HG02973 (cell line): ENCODE measurements at regions not wholly inside any gene's neighbourhood (a gene's known extent, or its start where the extent isn't known, plus 50 kb on each side); places are given as distances from the start of the nearest gene placed in this dataset.
"Not testable (repeated sequence)": the region's sequence is repeated elsewhere in the genome, so short reads cannot be mapped to it uniquely, and the experiment has no call there.

Experiments used
- ATAC-seq: cut with Tn5 transposase; IDR thresholded peaks from one replicate; pipeline ENCODE4 v1.9.1; 2021; ENCODE audit warnings: moderate library complexity; ENCODE audit not compliant: unreplicated experiment

GRCh38 chrX:51148848-51149247, 183.8 kb upstream of the NUDT10 start:
- ATAC-seq, result no peak

DNA sequence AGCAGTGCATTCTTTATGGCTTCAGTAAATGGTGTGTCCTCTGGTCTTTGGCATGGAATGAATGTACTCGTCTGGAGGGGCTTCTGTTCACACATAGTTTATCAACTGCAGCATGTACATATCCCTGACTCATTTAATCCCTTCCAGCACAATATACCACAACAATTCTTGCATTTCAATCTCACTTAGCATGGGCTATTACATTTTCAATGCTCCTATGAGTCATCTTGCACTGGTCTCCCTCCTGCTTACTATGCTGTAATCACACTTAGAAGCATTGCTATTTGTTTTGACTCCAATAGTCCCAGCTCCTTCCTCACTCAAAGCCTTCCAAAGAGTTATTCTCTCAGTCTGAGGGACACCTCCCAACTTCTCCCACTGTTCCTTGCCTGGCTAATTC, 180.9 kb upstream of the NUDT10 start:
- no peak for ATAC-seq

DNA sequence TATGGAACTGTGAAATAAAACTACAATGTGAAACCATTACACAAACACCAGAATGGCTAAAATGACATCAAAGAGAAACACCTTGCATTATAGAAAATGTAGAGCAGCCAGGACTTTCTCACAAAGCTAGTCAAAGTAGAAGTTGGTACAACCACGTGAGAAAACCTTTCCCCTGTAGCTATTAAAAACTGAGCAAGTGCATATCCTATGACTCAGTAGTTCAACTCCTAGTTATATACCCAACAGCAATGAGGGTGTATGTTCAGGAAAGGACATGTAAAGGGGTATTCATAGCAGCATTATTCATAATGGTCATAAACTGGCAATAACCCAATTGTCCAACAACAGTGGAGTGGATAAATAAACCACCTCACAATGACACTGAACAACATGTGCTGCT, 177.5 kb upstream of the NUDT10 start:
- no peak for ATAC-seq

GRCh38 chrX:51155566-51155965, 177.1 kb upstream of the NUDT10 start:
- ATAC-seq, result no peak

DNA sequence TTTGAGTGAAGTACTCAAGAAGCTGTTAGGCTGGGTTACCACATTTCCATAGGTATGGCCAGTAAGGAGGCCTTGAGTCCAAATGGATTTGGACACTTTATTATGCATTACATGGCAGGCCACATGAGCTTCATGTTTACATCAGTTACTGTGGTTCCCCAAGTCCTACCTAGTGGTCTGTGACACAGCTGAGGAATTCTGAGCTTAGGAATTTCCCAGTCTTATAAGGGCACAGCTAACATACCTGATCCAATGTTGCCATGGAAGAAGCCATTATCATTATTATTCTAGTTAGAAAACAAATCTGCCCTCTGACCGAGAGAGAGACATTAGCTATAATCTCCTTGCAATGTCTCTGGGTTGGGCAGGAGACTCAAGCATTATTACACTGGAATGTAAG, 174.4 kb upstream of the NUDT10 start:
- ATAC-seq, result no peak

- ATAC-seq, result not testable (repeated sequence)
Measured at GRCh38 chrX:51159378-51159777, 173.2 kb upstream of the NUDT10 start.

- ATAC-seq, result no peak
Measured at GRCh38 chrX:51163730-51164129, 168.9 kb upstream of the NUDT10 start.

DNA sequence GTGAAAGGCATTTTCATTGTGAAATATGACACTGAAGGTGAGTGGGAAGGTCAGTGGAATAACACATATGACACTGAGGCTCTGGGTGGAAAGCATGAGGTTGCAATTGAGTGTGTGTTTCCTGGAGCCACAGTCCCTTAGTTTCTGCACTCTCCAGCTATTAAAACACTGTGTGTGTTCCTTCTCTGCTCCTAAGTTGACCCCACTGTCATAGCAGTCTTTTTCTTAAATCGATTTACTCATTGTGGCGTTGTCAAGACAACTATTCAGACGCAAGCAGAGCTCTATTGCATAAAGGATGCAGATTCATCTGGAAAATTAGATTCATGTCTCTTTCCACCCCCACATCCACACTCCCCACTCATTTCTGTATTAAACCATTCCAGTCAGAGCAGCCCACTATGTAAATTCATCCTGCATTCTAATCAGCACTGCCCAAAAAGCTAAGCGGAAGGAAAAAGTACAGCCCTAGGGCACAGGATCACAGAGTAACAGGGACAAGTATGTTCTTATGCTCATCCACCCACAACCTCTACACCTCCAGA, 154.2 kb upstream of the NUDT10 start:
- ATAC-seq, result not testable (repeated sequence)

DNA sequence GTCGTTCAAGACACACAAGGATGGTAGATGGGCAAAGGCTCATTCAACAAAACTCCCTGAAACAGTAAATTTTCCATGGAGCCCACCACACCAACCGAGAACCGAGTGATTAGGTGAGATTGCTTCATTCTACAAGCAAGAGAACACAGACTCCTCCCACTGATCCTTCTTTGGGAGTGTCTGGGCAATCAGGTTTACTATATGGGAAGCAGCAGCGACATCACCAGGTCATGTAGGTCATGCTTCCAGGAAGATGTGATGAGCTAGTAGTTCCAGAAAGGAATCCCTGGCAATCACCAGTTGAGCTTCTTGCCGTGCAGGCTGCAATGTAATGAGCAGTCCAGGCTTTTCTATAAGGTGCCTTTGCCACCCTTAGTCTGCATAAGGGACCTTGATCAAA, 152.8 kb upstream of the NUDT10 start:
- ATAC-seq, result not testable (repeated sequence)

DNA sequence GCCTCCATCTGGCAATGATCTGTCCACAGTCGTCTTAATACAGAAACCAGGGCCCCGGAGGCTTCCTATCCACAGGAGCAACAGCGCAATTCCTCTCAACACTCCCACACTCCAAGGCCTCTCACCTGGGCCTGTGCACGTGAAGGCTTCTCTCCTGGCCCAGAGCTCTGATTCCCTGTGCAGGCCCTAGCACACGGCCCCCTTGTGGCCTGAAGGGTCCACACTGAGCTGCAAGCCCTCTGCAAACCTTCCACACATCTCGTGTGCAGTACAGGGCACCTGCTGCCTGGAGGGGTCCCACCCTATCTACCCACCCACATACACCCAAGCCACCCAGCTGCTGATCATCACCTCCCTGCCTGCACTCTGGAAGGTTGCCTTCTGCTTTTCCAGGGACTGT, 150.1 kb upstream of the NUDT10 start:
- no peak for ATAC-seq

- no peak for ATAC-seq
Measured at GRCh38 chrX:51192104-51192503, 140.5 kb upstream of the NUDT10 start.

DNA sequence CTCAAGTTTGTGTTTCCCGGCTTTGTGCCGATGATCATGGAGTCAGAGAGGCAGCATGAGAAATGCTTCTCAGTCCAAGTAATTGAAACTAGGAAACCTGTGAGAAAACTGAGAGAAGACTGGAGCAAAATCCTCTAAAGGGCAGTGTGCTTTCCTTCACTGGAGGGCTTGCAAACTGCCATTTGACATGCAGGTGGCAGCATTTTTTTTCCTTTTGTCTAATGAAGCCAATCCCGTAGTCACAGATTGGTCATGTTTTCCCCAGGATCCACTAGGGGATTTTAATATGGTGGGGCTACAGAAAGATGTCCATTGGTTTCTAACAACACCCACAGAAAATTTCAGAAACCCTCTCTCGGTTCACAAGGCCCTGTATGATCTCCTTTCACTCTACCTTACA, 117.4 kb upstream of the NUDT10 start:
- no peak for ATAC-seq

DNA sequence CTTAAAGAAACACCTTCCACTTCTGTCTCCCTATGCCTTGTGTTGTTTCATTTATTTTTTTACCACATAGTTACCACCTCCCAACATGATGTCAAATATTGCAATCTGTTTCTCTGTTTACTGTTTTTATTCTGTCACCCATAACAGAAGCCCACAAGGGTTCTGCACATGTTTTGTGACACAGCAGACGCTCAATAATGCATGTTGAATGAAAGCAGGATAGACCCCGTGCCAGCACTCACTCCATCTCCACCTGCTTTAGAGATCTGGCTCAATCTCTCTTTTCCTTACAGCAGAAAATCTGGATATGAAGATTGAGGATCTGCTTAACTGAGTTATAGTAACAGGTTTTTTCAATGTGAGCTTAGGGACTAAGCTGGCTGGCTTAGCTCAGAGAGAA, 116.8 kb upstream of the NUDT10 start:
- no peak for ATAC-seq

DNA sequence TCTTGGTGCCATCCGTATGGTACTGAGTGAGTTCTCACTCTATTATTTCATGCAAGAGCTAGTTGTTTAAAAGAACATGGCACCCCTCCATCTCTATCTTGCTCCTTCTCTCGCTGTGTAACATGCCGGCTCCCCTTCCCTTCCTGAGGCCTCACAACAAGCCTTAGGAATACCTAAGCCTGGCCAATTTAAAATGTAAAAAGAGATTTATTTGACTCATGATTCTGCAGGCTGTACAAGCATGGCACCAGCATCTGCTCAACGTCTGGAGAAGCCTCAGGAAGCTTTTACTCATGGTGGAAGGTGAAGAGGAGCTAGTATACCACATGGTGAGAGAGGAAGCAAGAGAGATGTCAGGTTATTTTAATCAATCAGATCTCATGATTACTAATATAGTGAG, 90.4 kb upstream of the NUDT10 start:
- no peak for ATAC-seq

- no peak for ATAC-seq
Measured at GRCh38 chrX:51257490-51257889, 75.1 kb upstream of the NUDT10 start.

GRCh38 chrX:51262271-51262670, 70.4 kb upstream of the NUDT10 start:
- ATAC-seq, result not testable (repeated sequence)

- no peak for ATAC-seq
Measured at GRCh38 chrX:51272638-51273037, 60.0 kb upstream of the NUDT10 start.

DNA sequence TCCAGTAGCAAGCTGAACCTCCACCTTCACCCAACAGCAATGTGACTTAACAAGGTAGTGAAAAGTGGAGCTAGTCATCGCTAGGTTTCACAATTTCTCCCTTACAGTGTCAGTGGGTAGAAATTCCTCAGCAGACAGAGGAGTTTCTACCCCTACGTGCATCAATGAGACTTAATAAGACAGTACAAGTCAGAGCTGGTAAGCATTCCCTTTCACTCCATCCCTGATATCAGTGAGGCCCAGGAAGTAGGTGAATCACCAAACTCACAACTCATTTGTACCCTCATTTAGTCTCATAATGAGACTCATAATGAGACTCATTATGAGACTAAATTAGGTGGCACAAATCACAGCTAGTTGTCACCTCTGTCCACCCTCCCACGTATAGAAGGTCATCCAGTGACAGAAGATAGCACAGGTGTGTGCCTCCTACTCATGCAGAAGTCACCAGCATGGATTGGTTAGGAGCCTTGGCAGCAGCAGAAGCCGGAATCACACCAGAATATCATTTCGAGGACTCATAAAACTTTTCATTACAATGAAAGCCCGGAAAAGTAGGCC, 50.8 kb upstream of the NUDT10 start:
- ATAC-seq, result no peak
